HG03097 (cell line): ENCODE measurements at regions not wholly inside any gene's neighbourhood (a gene's known extent, or its start where the extent isn't known, plus 50 kb on each side); places are given as distances from the start of the nearest gene placed in this dataset.
A peak's percentile ranks its signal among the peaks of the same experiment; 100 is the strongest.

Source experiments
- ATAC-seq: cut with Tn5 transposase; IDR thresholded peaks from one replicate; pipeline ENCODE4 v1.9.1; 2021; ENCODE audit not compliant: unreplicated experiment, low FRiP score

DNA sequence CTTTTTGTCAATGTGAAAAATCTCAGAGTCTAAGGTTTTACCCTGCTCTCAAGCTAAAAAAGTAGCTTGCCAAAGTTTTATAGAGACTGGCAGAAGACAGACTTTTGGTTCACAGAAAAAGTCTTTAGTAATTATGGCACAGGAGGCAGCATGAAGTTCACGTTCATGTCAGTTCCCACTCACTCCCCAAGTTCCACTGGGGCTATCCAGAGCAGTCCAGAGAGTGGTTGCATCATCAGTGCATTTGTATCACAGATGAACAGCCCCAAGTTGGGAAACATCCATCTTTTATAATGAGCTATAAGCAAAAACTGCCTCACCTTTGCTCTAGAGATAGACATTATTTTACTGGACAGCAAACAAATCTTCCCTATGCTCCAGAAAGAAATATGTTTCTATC lies 454.1 kb upstream of the AGTR1 start:
- no peak for ATAC-seq

DNA sequence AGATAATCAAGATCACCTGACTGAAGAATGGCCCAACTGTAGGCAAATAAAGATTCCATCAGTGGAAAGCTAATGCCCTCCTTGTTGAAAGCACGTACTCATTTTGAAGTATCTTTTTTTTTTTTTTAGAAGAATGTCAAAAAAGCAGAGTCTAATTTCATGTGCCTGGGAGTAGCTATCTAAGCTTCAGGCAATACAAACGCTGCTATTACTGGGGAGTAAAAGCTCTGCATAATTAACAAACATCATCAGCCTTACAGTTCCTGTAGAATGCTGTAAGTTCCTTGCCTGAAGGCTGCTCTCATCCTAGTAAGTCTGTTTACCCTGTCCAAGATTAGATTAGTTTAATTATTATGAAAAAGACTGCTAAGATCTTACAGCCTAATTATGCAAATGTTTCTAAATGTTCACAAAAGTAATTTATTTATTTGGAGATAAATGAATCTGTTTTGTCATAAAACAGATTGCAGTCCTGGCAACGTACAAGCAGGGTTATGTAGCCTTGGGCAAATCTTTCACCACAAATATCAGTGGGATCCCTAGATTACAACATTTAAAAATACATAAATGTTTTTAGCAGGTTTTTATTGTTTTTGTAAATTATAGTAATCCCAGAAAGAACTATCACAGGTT lies 451.3 kb upstream of the AGTR1 start:
- no peak for ATAC-seq

DNA sequence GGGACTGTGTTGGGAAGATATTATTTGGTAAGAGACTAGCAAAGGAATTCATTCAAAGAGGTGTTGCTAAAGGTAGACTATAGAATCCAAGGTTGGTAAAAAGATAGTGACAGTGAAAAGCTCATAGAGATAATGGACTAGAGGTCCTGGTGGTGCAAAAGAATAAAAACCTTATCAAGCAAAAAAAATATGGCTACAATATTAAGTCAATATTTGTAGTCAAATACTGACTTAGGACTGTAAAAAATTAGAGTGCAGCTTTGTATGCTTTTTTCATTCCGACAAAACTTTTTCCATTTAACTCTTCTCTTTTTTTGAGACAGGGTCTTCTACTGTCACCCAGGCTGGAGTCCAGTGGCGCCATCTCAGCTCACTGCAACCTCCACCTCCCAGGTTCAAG lies 444.0 kb upstream of the AGTR1 start:
- no peak for ATAC-seq

DNA sequence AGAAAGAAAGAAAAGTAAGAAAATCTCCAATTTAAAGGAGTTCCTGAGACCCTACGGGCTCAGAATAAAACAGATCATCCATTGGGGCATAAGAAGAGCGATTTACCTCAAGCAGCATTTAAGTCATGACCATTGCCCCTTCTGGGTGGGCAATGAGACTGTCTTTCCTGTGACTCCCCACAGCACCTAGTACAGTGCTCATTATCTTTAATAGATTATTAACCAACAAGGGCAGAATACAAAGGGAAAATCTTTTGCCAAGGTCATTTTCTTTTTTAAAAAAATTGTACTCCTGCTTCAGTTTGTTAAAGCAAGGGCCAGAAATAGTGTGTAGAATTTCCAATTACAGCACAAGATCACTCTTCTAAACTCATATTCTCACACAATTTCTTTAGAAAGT lies 443.3 kb upstream of the AGTR1 start:
- ATAC-seq = no peak

DNA sequence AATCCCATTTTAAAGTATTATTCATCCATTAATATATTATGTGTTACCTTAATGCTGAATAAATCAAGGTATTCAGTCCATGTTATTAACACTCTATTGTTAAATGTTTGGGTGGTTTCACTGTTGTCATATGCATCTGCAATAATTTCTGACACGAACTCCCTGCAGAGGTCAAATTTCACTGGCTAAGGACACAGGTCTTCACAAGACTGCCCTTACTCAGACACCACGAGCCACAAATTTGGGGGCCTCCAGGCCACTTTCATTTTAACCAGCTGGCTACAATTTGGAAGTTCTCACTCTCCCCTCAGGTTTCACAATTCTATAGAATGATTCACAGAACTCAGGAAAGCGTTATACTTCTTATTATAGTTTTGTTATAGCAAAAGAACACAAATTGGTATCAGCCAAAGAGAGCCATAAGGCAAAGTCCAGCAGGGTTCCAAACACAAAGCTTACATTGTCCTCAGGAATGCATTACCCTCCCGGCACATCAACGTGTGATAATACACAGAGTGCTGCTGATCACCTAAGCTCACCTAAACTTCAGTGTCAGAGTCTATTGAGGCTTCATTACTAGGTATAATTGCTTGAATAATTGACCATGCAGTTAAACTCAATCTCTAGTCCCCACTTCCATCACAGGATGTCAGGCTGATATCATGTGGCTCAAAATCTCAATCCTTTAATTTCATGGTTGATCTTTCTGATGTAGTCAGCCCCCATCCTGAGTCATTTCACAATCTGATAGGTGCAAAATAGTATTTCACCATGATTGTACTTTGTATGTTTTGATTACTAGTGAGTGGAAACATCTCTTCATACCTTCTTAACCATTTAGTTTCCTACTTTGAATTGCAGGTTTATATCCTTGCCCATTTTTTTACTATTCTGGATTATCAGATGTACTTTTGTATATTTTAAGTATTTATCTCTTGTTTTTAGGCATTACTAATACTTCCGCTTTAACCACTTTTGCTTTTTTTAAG lies 441.4 kb upstream of the AGTR1 start:
- ATAC-seq = no peak

DNA sequence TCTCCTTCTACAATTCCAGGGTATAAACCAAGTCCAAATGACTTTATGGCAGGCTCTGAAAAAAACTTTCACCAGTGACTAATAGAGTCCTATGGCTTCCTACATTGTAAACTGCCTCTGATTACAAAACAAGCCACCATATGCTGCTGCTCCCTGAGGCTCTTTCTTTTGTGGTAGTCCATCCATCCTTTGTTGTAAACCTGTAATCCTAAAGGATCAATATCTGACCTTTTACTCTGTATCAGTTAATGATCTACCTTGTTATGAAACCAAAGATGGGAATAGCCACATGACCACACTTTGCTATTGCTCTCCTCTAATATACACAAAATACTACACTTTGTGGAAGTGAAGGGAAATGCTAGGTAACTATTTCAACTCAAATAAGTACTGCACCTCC lies 434.7 kb upstream of the AGTR1 start:
- ATAC-seq = no peak

DNA sequence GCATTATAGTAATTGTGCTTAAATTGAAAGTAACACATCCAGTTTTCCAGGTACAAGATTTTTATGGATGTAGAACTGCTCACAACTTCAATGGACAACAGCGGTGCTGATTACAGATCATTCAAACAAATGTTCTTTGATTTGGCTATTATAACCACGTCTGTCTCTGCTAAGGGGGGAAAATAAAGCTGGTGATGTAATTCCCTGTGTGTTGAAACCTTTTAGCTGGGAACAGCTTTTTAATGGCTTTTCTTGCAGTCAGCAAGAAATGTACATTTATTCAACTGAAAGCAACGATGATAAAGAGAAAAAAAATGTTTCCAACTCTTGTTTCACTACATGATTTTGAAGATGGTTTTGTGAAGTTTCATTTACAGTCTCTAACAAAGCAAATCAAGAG lies 431.9 kb upstream of the AGTR1 start:
- ATAC-seq = no peak

DNA sequence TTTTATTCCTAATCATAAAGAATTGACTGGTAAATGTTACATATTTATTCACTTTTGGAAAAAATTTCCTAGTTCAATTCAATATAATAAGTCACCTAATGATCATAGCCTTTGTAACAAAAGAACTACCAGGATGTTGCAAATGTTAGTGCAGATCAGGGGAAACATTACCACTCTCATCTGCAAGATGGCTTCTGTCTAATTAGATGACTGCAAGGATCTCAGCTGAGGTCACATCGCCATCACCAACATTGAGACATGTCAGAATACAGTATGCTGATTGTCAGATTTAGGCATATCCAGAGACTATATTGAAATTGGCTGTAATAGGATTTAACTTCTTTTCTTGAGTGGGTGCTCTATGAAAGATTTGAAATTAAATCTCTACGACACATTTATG lies 431.4 kb upstream of the AGTR1 start:
- no peak for ATAC-seq

DNA sequence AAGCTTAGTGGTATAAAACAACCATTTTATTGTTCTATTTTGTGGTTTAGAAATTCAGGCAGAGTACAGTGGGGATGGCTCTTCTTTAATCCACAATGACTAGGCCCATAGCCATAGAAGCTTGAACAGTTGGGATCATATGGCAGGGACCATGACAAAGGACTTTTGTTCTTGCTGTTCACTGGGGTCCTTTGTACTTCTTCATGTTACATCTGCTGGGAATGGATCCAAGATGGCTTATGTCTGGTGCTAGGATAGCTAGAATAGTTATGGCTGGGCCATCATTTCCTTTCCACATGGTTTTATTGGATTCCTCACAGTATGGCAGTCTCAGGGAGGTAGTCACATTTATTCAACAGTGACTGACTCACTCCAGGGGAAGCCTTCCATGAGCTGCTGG lies 427.9 kb upstream of the AGTR1 start:
- no peak for ATAC-seq

DNA sequence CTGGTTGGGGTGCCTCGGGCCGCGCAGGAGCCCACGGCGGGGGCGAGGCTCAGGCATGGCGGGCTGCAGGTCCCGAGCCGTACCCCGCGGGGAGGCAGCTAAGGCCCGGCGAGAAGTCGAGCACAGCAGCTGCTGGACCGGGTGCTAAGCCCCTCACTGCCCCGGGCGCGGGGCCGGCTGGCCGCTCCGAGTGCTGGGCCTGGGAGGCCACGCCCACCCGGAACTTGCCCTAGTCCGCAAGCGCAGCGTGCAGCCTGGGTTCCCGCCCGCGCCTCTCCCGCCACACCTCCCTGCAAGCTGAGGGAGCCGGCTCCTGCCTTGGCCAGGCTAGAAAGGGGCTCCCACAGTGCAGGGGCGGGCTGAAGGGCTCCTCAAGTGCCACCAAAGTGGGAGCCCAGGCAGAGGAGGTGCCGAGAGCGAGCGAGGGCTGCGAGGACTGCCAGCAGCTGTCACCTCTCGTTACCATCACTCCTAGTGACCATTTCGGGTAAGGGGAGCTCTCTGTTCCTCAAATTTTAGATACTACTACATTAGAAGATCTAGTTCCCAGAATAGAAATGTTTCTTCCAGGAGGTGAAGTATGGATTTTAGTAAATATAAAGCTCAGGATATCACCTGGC lies 417.0 kb upstream of the AGTR1 start:
- ATAC-seq = no peak

DNA sequence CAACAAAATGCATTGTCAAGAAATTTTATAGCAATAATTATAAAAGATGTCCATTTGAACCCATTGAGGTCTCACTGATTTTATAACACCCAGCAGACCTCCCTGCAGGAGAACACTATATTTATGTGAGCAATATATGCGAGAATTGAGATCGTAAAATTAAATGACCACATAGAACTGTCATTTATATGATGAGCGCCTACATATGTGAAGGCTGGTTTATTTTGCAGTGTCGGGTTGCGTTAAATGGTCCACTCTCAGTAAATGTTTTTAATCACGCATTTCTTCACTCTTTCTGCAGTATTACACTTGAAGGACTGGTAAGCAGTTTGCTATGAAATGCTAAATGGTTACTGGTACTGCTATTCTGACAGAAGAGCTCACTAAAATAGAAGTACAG lies 408.5 kb upstream of the AGTR1 start:
- ATAC-seq = no peak

DNA sequence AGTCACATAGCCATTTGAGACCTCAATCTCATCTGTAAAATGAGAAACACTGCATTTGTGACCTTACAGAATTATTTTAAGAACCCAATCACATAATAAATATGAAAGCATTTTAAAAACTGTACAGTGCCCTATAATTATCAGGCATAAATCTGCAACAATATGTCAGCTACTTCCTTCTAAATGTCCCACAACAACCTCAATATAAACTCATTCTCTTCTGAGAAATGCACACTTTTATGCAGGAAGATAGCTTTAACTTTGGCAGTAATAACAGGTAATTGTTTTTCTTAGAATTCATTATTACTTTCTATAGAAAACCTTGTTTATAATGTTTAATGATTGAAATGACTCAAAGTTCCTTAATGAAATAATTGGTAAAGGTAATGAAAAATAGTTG lies 400.7 kb upstream of the AGTR1 start:
- ATAC-seq = no peak

DNA sequence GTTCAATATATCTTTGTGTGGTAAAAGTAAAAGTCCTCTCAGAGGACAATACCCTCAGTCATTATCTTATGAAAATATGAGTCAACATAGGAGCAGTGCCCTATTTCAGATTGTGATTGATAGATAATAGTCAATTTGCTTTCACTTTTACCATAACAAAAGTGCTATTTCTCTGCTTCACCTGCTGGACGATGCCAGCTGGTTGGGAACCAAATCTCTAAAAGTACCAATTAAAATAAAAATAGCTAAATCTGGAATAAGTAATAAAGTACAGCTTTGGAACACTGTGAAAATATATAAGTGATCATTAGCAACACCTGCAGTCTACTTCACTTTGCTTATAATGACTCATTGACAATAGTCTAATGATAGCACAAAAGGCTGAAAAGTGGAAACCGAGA lies 390.3 kb upstream of the AGTR1 start:
- no peak for ATAC-seq

DNA sequence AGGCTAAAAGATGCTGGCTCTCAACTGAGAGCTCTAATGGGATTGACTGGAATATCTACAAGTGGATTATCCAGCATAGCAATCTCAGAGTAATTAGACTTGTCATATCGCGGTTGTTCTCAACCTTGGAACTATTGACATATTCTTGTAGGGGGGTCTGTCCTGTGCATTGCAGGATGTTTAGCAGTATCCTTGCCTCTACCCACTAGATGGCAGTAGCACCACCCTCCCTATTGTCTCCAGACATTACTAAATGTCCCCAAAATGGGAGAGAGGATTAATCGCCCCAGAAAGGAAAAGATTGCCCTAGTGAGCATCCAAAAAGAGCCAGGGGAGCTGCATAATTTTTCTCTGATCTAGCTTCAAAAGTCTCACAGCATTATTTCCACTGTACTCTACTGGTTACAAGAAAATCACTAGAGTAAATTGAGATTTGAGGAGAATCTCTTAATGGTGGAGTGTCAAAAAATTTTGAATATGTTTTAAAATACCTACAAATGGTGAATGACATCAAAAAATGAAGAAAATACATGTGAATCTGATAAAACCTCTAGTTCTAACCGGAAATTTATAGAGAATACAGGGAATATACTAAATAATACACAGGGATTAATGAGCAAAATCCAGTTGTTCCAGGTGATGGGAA lies 388.2 kb upstream of the AGTR1 start:
- ATAC-seq = peak; percentile 73

DNA sequence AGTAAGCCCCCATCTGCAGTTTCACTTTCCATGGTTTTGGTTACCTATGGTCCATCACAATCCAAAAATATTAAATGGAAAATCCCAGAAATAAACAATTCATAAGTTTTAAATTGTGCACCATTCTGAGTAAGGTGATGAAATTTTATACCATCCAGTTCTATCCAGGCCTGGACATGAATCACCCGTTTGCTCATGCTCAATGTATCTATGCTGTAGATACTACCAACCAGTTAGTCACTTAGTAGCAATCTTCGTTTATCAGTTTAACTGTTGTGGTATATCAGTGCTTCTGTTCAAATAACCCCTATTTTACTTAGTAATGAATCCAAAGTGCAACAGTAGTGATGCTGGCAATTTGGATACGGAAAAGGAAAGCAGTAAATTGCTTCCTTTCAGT lies 381.9 kb upstream of the AGTR1 start:
- no peak for ATAC-seq

DNA sequence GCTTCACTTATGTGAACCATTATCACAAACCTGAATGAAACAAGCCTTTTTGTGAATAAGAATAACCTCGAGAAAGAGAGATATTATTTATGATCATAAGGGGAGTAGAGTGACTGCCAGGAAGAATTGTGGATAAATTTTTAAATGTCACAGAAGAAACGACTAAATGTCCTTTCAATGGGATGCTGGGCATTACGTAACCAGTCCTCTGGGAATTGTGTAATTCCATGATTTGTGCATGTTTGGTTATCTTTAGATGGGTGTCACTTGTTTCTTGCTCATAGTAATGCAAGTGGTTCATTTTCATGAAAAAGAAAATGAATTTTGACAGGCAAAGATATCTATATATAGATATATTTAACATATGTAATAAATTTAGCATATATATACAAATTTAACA lies 379.5 kb upstream of the AGTR1 start:
- ATAC-seq = no peak

DNA sequence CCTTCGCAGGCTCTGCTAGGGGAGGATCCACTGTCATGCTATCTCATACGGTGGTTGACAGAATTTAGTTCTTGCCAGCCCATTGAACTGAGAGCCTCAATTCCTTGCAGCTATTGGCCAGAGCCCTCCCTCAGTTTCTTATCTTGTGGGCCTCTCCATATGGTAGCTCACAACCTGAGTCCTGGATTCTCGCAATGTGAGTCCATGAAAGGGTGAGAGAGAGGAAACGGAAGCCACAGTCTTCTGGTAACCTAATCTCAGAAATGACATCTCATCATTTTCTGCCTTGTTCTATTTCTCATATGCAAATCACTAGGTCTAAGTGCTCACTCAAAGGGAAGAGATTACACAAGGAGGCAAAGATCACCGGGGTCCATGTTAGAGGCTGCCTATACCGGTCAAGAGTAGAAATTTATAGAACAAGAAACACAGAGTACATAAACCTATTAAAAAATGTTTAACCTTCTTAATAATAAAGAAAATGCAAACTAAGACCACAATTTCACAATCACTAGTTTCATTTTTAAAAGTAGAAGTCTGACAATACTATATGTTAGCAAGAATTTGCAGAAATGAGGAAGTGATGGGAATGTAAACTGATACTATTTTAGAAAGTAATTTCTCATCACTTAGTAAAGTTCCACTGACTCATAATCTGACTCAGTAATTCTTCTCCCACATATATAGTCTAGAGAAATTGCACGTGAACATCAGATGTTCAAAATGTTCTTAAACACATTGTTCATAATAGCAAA lies 378.4 kb upstream of the AGTR1 start:
- peak; percentile 97 for ATAC-seq

DNA sequence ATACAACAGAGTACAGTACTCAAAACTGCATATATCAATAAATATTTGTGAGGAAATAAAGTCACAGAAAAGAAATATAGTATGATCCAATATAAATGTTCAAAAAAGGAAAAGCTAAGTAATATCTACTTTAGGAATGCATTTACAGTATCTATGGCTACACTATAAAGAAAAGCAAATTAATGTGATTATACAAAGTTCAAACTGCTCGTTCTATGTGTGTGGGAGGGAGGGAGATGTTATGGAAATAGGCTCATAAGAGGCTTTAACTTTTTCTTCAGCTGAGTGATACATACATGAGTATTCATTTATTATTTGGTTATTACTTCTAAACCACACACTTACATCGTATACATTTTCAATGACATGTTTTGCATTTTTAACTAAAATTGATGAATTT lies 377.7 kb upstream of the AGTR1 start:
- ATAC-seq = no peak

DNA sequence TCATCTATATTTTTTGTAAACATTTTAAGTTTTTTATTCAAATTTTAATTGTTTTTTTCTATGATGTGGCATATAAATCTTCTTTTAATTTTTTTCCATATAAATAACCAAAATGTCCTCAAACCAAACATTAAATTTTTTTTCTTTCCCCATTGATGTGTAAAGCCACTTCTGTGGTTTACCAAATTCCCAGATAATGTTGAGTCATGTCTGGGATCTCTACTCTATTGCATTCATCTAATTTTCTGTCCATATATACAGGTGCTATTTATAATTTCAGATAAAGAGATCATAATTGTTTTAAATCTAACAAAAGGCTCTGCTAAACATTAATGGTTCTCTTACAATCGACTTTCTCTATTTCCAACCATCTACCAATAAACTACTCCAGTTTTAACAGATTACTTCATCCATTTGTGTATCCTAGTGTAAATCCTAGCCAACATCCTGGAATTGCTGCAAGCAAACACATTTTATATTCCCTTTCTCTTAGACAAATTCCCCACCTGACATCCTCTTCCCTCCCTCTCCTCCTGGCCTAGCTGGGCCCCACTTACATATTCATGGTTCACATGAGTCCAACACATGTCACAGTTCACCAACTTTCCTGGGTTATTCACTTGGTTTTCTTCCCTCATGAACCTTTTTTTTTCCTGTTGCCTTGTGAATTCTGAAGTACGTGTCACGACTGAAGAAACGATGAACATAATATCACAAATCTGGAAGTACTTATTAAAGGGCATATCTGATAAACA lies 368.0 kb upstream of the AGTR1 start:
- ATAC-seq = no peak

DNA sequence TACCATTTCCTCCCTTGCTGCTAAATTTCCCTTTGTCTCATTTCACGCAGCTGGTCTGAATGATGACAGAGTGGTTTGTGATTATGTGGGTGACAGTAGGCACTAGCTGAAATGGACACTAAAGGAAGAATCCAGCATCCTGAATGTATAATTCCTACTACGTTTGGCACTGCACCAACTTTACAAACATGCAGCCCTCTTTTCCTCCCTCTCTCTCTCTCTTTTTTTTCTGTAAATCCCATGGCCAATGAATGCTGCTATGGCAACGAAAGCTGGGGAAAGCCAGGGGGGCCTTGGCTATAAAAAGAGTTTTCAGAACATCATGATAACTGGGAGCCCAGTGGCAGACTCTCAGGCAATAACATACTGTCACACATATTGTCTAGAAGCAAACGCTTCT lies 367.2 kb upstream of the AGTR1 start:
- no peak for ATAC-seq
